RWPE1 (cell line): ENCODE measurements at regions not wholly inside any gene's neighbourhood (a gene's known extent, or its start where the extent isn't known, plus 50 kb on each side); places are given as distances from the start of the nearest gene placed in this dataset.

Source experiments
- CTCF ChIA-PET: fragments of 350-600 bp; sonication (Branson Sonifier 250); formaldehyde crosslinking; extraction: SDS; loops from one replicate; lab custom pipeline; 2021; lab: Yijun Ruan, JAX
- POLR2A ChIA-PET: fragments of 400-600 bp; formaldehyde crosslinking; extraction: SDS; loops from one replicate; lab custom pipeline; 2020; ENCODE audit warnings: antibody characterized with exemption; ENCODE audit not compliant: low non-redundant PET; lab: Yijun Ruan, JAX
- DNase-seq: peaks from one replicate; pipeline ENCODE4 v3.0.0; 2012; ENCODE audit warnings: low spot score
- H3K27ac ChIP-seq: fragments of 450-650 bp; 2 replicates; pipeline ENCODE4 v1.5.1; 2017
- CTCF ChIP-seq: fragments of 450-650 bp; conservative IDR thresholded peaks from 2 replicates; pipeline ENCODE4 v1.5.1; 2017; ENCODE audit warnings: low read depth, mild to moderate bottlenecking

GRCh38 chr5:32511776-32512374 is 67.3 kb upstream of the ZFR start:
- no peak for DNase-seq
- no peak for TF ChIP-seq CTCF
- peak overlapping the region; percentile 25 for H3K27ac ChIP-seq
- ChIA-PET POLR2A (no interaction called here), CTCF (interaction anchor here (0.8 to 1.4 kb wide), 2 partner anchors 13 to 93 kb away, joined by 3 to 4 read pairs; no protein-coding TSS in a partner anchor)

DNA sequence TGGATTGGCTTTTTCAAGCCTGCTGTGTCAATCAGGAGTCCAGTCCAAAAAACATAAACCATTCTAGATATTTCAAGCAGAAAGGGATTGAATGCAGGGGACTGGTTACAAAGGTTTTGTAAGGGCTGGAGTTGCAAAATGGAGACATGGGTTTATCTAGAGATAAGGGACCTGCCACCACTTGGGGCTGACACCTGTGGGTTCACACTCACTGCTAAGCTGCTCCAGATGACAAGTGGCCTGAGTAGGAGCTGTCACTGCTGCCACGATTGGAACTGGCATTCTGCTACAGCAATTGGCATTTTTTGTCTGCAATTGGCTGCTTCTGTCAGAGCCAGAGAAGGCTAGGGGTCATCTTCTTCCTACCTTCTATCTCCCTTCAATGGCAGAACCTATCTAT is 66.3 kb upstream of the ZFR start:
- H3K27ac ChIP-seq: no peak overlapping the region
- no peak for DNase-seq
- CTCF ChIA-PET: interaction anchor here (0.5 to 0.6 kb wide), 3 partner anchors 9 to 121 kb away, joined by 3 to 8 read pairs (median 3); no protein-coding TSS in a partner anchor
- POLR2A ChIA-PET: no interaction called here
- TF ChIP-seq CTCF: no peak

GRCh38 chr5:32508806-32509805 is 64.6 kb upstream of the ZFR start:
- ChIA-PET POLR2A (no interaction called here), CTCF (interaction anchor here (1.6 kb wide), 1 partner anchor 19 kb away, joined by 12 read pairs; no protein-coding TSS in a partner anchor)
- H3K27ac ChIP-seq: peak overlapping the region; percentile 99
- TF ChIP-seq CTCF: no peak
- no peak for DNase-seq

DNA sequence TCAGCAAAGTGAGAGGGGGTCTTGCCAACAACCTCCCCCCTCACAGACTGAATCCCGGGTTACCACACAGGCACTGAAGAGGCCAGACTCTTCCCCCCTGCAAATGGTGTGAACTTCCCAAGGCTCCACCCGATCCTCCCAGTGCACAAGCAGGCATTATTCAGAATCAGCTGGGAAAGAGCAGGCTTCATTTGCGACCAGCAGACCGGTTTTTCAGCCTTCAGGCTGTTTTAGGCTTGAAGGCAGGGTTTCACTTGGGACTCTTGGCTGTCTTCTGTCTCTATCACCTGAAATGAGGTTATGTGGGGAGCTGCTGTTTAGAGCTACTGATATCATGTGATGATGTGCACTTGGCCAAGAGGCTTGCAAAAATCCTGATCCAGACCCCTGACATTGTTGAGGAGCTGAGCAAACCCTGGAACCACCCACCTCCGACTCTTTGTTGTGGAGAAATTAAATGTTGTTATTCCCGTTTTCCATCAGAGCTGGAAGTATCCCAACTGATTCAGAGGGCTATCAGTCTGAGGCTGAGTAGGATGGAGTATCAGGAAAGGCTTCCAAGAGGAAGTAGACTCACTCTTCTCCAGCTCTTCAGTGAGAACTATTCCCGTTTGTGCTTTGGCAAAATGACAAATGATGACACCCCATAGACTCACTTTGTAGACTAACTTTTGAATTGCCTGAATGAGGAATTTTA is 63.3 kb upstream of the ZFR start:
- no peak for TF ChIP-seq CTCF
- peak; percentile 80 for DNase-seq
- POLR2A ChIA-PET: interaction anchor here (0.6 kb wide), 1 partner anchor 61 kb away, joined by 3 read pairs; no protein-coding TSS in a partner anchor
- CTCF ChIA-PET: interaction anchor here (0.6 to 1.6 kb wide), 4 partner anchors 9 to 18 kb away, joined by 4 to 12 read pairs (median 6); no protein-coding TSS in a partner anchor
- peak overlapping the region; percentile 99 for H3K27ac ChIP-seq

GRCh38 chr5:32506799-32507198 is 62.3 kb upstream of the ZFR start:
- peak overlapping the region; percentile 99 for H3K27ac ChIP-seq
- CTCF ChIA-PET: interaction anchor here (0.7 to 1.6 kb wide), 2 partner anchors 9 to 16 kb away, joined by 3 to 4 read pairs; no protein-coding TSS in a partner anchor
- DNase-seq: peak; percentile 77
- no peak for TF ChIP-seq CTCF
- POLR2A ChIA-PET: no interaction called here
